GM12801 (cell line): ENCODE measurements at regions not wholly inside any gene's neighbourhood (a gene's known extent, or its start where the extent isn't known, plus 50 kb on each side); places are given as distances from the start of the nearest gene placed in this dataset.

Experiments
- CTCF ChIP-seq: IDR thresholded peaks from one replicate; pipeline ENCODE4 v1.5.1; 2011; ENCODE audit warnings: control low read depth; ENCODE audit not compliant: insufficient read length; ENCODE audit errors: extremely low read depth

GRCh38 chr11:86119906-86120305, 51.0 kb upstream of the PICALM start:
- TF ChIP-seq CTCF = no peak

- TF ChIP-seq CTCF = no peak
Observed at GRCh38 chr11:86119077-86119476, 50.2 kb upstream of the PICALM start.
